ELR (cell line): ENCODE measurements at regions not wholly inside any gene's neighbourhood (a gene's known extent, or its start where the extent isn't known, plus 50 kb on each side); places are given as distances from the start of the nearest gene placed in this dataset.

Source experiments
- DNase-seq: peaks from one replicate; pipeline ENCODE4 v3.0.0-alpha.2; 2015; ENCODE audit warnings: low read depth

DNA sequence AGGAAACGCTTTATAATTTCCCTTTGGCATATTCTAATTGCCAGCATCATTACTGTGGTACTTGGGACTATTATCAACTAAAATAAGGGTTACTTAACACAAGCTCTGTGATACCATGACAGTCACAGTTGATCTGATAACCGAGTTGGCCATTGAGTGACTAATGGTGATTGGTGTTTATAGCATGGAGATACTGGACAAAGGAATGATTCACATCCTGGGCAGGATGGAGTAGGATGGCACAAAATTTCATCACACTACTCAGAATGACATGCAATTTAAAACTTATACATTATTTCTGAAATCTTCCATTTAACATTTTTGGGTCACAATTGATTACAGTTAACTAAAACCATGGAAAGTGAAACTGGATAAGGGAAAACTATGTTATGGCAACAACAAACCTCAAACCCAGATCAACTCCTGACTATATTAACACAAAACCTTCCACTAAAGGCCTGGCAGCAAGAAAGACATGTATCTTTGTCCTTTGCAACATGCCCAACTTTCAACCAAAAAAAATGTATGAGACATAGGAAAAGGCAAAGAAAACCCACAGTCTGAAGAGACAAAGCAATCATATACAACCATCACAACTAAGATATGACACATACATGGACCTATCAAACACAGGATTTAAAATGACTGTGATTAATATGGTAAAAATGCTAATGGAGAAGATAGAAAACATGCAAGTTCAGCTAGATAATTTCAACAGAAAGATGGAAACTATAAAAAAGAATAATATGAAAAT lies 208.5 kb upstream of the NRP1 start:
- DNase-seq: peak; percentile 89

GRCh38 chr10:33539116-33539515 lies 204.6 kb upstream of the NRP1 start:
- no peak for DNase-seq

DNA sequence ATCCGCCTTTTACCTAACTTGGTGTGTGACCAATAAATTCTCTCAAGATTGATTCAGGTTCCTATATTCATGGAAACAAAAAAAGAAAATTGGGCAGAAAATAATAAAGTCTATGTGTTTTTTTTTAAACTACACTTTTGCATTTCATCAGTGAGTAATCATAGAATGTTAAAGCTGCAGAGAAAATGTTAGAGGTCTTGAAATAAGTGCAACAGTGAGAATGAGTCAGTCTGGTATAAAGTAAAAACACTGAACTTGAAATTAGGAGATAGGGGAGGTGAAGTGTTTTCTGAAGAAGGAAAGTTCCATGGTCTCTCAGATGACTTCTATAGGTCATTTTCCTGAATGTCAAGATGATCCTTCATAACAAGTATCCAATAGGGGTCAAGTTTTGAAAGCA lies 202.6 kb upstream of the NRP1 start:
- peak; percentile 37 for DNase-seq

DNA sequence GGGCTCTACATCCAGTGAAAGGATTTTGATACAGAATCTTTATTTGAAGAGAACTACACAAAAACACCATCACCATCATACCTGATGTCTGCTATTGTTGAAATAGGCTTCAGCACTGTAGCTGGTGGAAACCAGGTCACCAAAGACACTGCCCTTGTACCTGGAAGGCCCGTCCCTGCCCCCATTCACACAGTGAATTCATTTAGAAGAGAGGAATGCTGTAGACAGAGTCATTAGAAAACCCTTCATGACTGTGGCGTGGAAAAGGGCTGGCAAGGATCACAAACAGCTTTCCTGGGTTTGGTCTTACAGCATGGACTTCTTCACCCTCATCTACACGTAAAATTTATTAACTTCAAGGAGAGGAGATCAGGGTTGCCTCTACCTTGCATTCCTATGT lies 202.0 kb upstream of the NRP1 start:
- no peak for DNase-seq

- no peak for DNase-seq
Measured at GRCh38 chr10:33535866-33536265, 201.4 kb upstream of the NRP1 start.

DNA sequence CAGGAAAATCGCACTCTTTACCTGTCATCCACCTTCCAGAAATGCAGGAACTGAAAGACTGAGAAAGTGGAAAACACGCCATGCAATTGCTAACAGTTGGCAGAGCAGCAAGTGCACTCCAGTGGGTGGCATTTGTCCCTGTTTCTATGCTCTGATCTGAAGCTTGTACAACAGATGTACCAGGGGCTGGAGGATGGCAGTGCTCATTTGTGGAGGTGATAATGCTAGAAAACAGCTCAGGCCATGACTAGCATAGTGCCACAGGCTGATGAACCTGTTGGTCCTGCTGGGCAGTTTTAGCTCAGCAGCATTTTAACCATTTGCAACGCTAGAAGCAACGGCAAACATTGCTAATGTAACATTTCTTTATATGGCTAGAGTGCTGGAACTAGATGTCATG lies 199.9 kb upstream of the NRP1 start:
- DNase-seq: no peak

DNA sequence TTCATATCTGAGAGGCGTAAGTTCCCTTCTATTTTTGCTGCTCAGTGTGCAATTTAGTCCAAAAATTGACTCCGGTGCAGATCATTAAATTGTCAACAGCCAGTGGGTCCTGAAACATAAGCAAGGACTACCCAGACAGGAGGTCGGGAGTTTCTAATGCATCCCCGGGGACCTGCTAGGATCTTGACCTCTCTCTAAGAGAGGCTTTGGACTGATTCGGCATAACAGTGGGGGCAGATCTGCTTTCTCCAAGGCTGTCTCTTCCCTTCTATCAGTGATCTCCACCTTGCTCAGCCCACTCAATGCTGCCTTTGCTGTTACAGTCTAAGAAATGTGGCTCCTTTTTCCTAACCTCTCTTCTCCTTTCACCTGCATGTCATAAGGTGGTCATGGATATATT lies 199.1 kb upstream of the NRP1 start:
- DNase-seq: no peak

GRCh38 chr10:33532901-33533300 lies 198.4 kb upstream of the NRP1 start:
- DNase-seq: no peak

DNA sequence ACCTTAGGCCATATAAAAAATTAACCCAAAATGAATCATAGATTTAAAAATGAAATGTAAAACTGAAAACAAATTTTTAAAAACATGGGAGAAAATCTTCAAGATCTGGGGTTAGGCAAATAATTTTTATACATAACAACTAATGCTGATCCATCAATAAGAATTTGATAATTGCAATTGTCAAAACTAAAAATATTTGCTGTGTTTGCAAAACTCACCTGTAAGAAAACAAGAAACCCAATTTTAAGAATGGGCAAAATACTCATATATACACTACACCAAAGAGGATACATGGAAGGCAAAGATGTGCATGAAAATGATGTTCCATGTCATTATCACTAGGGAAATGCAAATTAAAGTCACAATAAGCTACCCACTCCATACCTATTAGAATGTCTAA lies 194.8 kb upstream of the NRP1 start:
- no peak for DNase-seq

DNA sequence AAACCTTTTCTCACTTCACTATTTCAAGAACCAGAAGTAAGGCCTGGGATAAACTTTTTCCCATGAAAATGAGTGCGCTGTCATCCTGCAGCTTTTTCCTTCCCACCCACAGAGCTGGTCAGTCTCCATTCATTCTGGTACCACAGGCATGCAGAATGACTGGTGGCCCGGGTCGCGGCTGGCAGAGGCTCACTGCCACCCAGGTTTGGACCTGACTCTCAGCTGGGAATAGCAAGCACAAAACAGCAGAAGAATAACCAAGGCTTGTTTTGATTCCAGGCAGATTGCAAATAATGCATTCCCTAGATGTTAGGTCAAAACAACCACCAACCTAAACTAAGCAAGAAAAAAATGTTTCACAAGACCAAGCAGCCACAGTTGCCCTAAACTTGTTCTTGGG lies 190.5 kb upstream of the NRP1 start:
- DNase-seq: no peak

GRCh38 chr10:33524041-33524440 lies 189.6 kb upstream of the NRP1 start:
- DNase-seq: no peak

GRCh38 chr10:33523236-33523792 lies 188.8 kb upstream of the NRP1 start:
- DNase-seq: no peak

DNA sequence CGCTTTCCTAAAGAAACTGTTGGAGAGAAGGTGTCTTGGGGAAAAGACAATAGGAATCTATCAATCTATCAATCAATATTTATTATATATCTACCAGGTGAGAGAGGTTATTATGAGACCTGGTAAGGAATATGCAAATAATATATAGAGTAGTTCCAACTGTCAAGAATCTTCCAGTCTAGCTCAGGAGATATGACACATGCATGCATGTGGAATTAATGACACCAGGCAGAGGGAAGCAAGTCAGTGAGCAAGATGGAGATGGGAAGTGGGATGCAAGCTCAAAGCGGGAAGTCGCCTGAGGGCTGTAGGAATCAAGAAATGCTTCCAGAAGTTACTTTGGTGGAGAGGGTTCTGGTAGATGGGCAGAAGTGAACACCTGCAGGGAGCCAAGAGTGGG lies 187.4 kb upstream of the NRP1 start:
- no peak for DNase-seq

GRCh38 chr10:33521062-33521461 lies 186.6 kb upstream of the NRP1 start:
- no peak for DNase-seq

DNA sequence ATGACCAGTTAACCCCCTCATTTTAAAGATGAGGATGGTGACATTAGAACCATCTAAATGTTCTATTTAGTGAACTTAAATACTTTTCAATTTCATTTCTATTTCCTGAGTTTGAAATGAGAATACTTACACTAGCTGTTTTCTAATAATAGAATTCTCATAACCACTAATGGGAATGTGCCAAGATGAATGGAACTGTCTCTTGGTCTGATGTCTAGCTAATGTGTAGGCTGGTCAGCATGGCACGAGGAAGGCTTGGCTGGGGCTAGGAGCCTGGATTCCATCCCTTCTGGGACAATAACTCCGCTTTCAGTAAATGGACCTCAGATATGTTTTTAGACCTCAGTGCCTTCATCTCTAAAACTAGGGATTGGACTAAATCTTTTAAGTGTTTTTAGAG lies 185.8 kb upstream of the NRP1 start:
- DNase-seq: no peak

DNA sequence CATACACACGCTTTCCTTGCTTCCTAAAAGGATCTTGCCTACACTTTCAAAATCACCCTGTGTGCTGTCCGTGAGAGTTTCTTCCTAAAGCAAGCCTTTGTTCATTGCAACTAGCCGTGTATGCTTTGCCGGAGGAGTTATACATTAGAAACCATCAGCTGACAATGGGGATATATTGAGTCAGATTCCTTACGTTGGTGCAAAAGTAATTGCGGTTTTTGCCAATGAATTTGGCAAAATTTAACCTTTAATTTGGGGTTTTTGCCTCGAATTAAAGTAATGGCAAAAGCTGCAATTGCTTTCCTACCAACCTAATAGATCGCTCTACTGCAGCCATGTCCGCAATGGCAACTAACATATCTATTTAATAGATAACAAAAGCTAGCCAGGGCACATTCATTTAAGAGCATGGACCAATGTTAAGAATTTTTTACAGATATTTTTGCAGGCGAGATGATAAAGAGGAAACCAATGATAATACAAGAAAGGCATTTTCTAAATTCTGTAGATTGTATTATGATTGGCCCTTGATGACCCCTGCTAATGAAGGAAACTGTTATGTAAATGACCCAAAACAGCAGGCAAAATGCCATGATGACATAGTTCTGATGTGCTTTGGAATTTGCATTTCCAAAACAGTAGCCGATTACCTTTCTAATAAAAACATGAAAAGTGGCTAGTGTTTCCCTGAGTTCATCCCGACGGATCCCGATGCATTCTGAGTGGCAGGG lies 184.8 kb upstream of the NRP1 start:
- DNase-seq: no peak

DNA sequence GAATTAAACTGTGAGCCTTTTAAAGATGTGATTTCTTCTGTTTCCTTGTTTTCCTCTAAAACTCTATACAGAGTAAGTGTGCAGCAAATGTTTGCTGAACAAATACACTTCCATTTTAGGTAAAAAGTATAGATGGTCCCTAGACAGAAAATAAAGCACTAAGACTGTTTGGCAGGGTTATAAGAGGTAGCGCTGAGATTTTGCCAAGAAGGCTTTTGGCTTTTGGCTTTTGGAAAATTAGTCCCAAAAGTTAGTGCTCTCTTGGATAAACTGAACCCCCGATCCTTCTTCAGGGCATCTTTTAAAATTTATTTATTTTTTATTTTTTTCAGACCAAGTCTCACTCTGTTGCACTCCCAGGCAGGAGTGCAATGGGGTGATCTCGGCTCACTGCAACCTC lies 175.7 kb upstream of the NRP1 start:
- DNase-seq: no peak

DNA sequence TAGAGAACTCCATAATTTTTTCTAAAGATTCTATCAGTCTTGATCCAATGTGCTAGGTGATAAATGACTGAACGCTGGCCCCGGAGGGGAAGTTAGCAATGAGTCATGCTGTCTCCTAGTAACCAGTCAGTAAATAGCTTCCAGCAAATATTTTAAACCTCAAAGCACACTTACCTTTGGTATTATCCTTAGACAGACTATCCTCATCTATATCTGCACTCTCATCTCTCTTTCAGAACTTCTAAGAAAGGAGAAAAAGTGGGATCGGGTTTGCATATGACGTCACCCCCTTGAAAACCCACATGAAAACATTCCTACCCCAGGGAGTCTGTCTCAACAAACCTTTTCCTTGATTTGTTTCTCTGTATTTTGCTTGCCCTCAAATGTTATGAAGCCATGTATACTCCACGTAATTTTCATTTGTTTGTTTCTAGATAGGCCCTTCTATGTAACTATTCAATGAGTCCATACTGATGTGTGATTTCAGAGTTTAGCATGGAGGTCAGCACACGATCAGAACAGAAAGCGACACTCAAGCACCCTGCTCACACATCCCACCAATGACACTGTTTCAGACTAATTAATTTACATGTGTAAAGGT lies 174.9 kb upstream of the NRP1 start:
- peak; percentile 95 for DNase-seq

- no peak for DNase-seq
Measured at GRCh38 chr10:33507662-33508425, 173.4 kb upstream of the NRP1 start.

DNA sequence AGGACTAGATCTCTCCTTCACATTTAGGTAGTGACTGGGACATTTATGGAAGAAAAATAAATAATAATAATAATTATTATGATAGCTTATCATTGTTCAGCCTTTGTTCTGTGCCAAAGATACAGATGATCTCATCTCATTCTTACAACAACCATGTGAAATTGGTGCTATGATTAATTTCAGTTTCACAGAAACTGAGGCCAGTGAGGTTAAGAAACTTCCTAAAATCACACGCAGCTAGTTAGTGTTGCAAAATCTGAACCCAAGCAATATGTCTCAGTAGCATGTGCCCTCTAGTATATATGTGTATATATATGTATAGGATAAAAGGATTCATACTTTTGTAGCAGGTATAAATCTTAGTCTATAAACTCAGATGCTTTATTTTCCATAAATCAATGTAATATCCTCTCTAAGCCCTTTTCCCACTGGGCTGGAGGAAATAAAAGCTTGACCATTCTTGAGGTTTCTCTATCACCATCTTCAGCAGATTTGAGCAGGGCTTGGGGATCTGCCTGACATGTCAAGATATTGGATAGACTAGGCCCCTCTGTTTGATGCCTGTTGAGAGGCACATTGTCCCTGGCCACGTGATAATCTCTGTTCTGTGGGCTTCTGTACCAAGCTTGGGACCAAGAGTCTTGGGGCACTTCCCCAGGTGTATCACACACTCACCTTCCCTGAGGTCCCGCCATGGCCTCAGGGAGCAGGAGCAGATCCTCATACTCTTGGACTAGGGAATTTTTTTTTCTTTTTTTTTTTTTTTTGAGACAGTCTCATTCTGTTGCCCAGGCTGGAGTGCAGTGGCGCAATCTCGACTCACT lies 172.6 kb upstream of the NRP1 start:
- DNase-seq: no peak

- DNase-seq: no peak
Measured at GRCh38 chr10:33506391-33506790, 171.9 kb upstream of the NRP1 start.
